GM23338 (cell line): ENCODE measurements at regions not wholly inside any gene's neighbourhood (a gene's known extent, or its start where the extent isn't known, plus 50 kb on each side); places are given as distances from the start of the nearest gene placed in this dataset.

Experiments used
- CREB1 ChIP-seq: fragments of 250-450 bp; sonication (Bioruptor Pico); IDR thresholded peaks from 2 replicates; pipeline ENCODE4 v1.5.0; 2020; ENCODE audit warnings: low read depth, mild to moderate bottlenecking, moderate library complexity
- CTCF ChIP-seq, 2 experiments: fragments of 200-600 bp in 1 of 2; sonication (generic) in 1 of 2; conservative IDR thresholded peaks; 2 replicates each; pipeline versions ENCODE4 v1.5.1 to v1.6.1; 2016 to 2017; ENCODE audit warnings: antibody characterized with exemption in 2 of 2, low read depth in 2 of 2, mild to moderate bottlenecking in 2 of 2, moderate library complexity in 1 of 2
- ETS1 ChIP-seq: IDR thresholded peaks from 2 replicates; pipeline ENCODE4 v1.6.1; 2016; ENCODE audit warnings: antibody characterized with exemption
- EZH2 ChIP-seq: fragments of 200-600 bp; sonication (generic); IDR thresholded peaks from one replicate; pipeline ENCODE4 v1.8.0; 2017; ENCODE audit warnings: antibody characterized with exemption, mild to moderate bottlenecking, low read depth; ENCODE audit not compliant: unreplicated experiment
- EZH2phosphoT487 ChIP-seq: fragments of 200-600 bp; sonication (generic); IDR thresholded peaks from one replicate; pipeline ENCODE4 v1.8.1; 2018; ENCODE audit warnings: antibody characterized with exemption; ENCODE audit not compliant: unreplicated experiment
- JUNB ChIP-seq: IDR thresholded peaks from one replicate; pipeline ENCODE4 v1.6.1; 2016; ENCODE audit warnings: antibody characterized with exemption; ENCODE audit not compliant: unreplicated experiment
- NANOG ChIP-seq: IDR thresholded peaks from 2 replicates; pipeline ENCODE4 v1.6.1; 2016; ENCODE audit warnings: antibody characterized with exemption, borderline replicate concordance
- POLR2AphosphoS5 ChIP-seq: IDR thresholded peaks from 2 replicates; pipeline ENCODE4 v1.6.1; 2016; ENCODE audit warnings: antibody characterized with exemption, low read depth
- REST ChIP-seq: IDR thresholded peaks from one replicate; pipeline ENCODE4 v1.6.1; 2018; ENCODE audit warnings: antibody characterized with exemption; ENCODE audit not compliant: unreplicated experiment
- STAT1 ChIP-seq: IDR thresholded peaks from one replicate; pipeline ENCODE4 v1.6.1; 2016; ENCODE audit warnings: antibody characterized with exemption; ENCODE audit not compliant: unreplicated experiment
- ZNF114 ChIP-seq: fragments of 250-450 bp; sonication (Bioruptor Pico); IDR thresholded peaks from 2 replicates; pipeline ENCODE4 v1.5.0; 2020; ENCODE audit warnings: mild to moderate bottlenecking, moderate library complexity
- ZNF331 ChIP-seq: fragments of 250-450 bp; sonication (Bioruptor Pico); IDR thresholded peaks from 2 replicates; pipeline ENCODE4 v1.5.0; 2020; ENCODE audit warnings: low read depth, mild to moderate bottlenecking, moderate library complexity
- ZNF462 ChIP-seq: fragments of 250-450 bp; sonication (Bioruptor Pico); IDR thresholded peaks from 2 replicates; pipeline ENCODE4 v1.5.0; 2020; ENCODE audit warnings: mild to moderate bottlenecking, moderate library complexity

GRCh38 chr1:184228558-184228957, 158.3 kb upstream of the C1orf21 start:
- TF ChIP-seq CTCF (conservative IDR thresholded peaks at IDR 0.05; ENCODE audit: low read depth in 2 of 2): no peak
- TF ChIP-seq REST: no peak
- no peak for TF ChIP-seq POLR2AphosphoS5
- TF ChIP-seq NANOG: no peak
- no peak for TF ChIP-seq EZH2
- no peak for TF ChIP-seq EZH2phosphoT487
- TF ChIP-seq CREB1 (CRISPR knock-in tag): no peak
- no peak for TF ChIP-seq ZNF114 (CRISPR knock-in tag)
- no peak for TF ChIP-seq ZNF462 (CRISPR knock-in tag)
- no peak for TF ChIP-seq ZNF331 (CRISPR knock-in tag)
- TF ChIP-seq JUNB: no peak
- no peak for TF ChIP-seq ETS1
- TF ChIP-seq STAT1: no peak
